ENCODE measurements at regions not wholly inside any gene's neighbourhood (a gene's known extent, or its start where the extent isn't known, plus 50 kb on each side); places are given as distances from the start of the nearest gene placed in this dataset.
"Not testable (repeated sequence)": the region's sequence is repeated elsewhere in the genome, so short reads cannot be mapped to it uniquely, and the experiment has no call there.

DNA sequence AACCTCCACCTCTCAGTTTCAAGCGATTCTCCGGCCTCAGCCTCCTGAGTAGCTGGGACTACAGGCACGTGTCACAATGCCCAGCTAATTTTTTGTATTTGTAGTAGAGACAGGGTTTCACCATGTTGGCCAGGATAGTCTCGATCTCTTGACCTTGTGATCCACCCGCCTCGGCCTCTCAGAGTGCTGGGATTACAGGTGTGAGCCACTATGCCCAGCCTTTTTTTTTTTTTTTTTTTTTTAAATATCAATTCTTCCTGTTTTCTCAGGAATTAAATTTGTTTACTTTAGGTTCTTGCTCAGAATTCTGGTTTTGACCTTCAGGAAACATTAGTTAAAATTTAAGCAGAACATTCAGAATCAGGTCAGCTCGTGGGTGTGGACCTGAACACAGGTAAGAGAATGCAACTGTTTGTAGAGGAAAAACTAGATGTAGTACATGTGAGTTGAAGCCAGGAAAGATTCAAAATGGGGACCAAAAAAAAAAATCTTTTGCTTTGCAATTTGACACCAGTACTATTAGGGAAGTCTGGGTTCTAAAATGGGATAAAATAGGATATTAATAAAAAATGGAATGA is 65.5 kb upstream of the ERV3-1 start:
- not testable (repeated sequence) for H3K9me3 ChIP-seq (replicated peaks; ENCODE audit: control insufficient read depth, low read depth, low read length); H3K36me3 ChIP-seq (ENCODE audit: control insufficient read depth, insufficient read depth, low read length); H3K4me3 ChIP-seq (ENCODE audit: low read length); H3K27ac ChIP-seq (ENCODE audit: low read length); H3K4me1 ChIP-seq (ENCODE audit: control insufficient read depth, insufficient read depth, low read length); H3K27me3 ChIP-seq (ENCODE audit: control insufficient read depth, insufficient read depth, low read length); DNase-seq
- WGBS (ENCODE audit: insufficient coverage) = 90% methylated on average over 3 of the region's 7 CpGs

GRCh38 chr7:65069476-65069875 is 63.0 kb upstream of the ERV3-1 start:
- DNase-seq; H3K36me3 ChIP-seq (ENCODE audit: control insufficient read depth, insufficient read depth, low read length); H3K27me3 ChIP-seq (ENCODE audit: control insufficient read depth, insufficient read depth, low read length); H3K4me3 ChIP-seq (ENCODE audit: low read length); H3K4me1 ChIP-seq (ENCODE audit: control insufficient read depth, insufficient read depth, low read length); H3K27ac ChIP-seq (ENCODE audit: low read length); H3K9me3 ChIP-seq (replicated peaks; ENCODE audit: control insufficient read depth, low read depth, low read length): not testable (repeated sequence)
- no CpG with 5 or more reads among the region's 1 CpG for WGBS (ENCODE audit: insufficient coverage)

DNA sequence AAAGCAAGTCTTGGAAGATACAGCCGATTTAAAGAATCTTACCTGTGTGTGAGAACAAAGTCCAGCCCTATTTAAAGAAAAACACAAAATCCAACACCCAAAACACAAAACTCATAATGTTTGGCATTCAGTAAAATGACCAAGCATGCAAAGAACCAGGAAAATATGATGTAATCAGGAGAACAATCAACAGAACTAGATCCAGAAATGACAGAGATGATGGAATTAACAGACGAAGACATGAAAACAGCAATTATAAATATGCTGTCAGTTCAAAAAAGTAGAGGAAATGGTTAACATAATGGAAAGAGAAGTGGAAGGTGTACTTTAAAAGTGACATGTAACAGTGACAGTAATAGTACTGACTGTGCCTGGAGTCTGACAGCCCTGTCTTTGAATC is 56.1 kb upstream of the ERV3-1 start:
- H3K36me3 ChIP-seq (ENCODE audit: control insufficient read depth, insufficient read depth, low read length); H3K27me3 ChIP-seq (ENCODE audit: control insufficient read depth, insufficient read depth, low read length); H3K4me1 ChIP-seq (ENCODE audit: control insufficient read depth, insufficient read depth, low read length); H3K27ac ChIP-seq (ENCODE audit: low read length); H3K4me3 ChIP-seq (ENCODE audit: low read length); H3K9me3 ChIP-seq (replicated peaks; ENCODE audit: control insufficient read depth, low read depth, low read length): not testable (repeated sequence)
- WGBS (ENCODE audit: insufficient coverage) = 80% methylated on average over 1 of the region's 2 CpGs
- DNase-seq = peak; percentile 7

GRCh38 chr7:65059247-65059646 is 52.8 kb upstream of the ERV3-1 start:
- not testable (repeated sequence) for H3K9me3 ChIP-seq (replicated peaks; ENCODE audit: control insufficient read depth, low read depth, low read length); DNase-seq; H3K27me3 ChIP-seq (ENCODE audit: control insufficient read depth, insufficient read depth, low read length); H3K36me3 ChIP-seq (ENCODE audit: control insufficient read depth, insufficient read depth, low read length); H3K27ac ChIP-seq (ENCODE audit: low read length); H3K4me3 ChIP-seq (ENCODE audit: low read length); H3K4me1 ChIP-seq (ENCODE audit: control insufficient read depth, insufficient read depth, low read length)
- no CpG with 5 or more reads among the region's 1 CpG for WGBS (ENCODE audit: insufficient coverage)
